Ovary (tissue), 3 donors: ENCODE measurements at regions not wholly inside any gene's neighbourhood (a gene's known extent, or its start where the extent isn't known, plus 50 kb on each side); places are given as distances from the start of the nearest gene placed in this dataset.

Experiments
- EP300 ChIP-seq: sonication (generic); formaldehyde crosslinking; IDR thresholded peaks from one replicate; pipeline ENCODE4 v1.6.1; 2017; ENCODE audit warnings: antibody characterized with exemption
- POLR2A ChIP-seq: fragments of 450-650 bp; IDR thresholded peaks from one replicate; pipeline ENCODE4 v1.6.1; 2017; ENCODE audit warnings: antibody characterized with exemption, mild to moderate bottlenecking, moderate library complexity
- TF ChIP-seq, protein P1 (sequence below), 3 donors: fragments of 450-650 bp in 2 of 3; fragments of 200-600 bp in 1 of 3; IDR thresholded peaks; one replicate each; pipeline versions ENCODE4 v1.5.1 to v1.8.0; 2016 to 2022; ENCODE audit warnings: antibody characterized with exemption in 3 of 3, mild to moderate bottlenecking in 1 of 3
- donor health status: DM: no; HTN: no; CAD: no.

GRCh38 chr18:27823053-27823452 lies 353.9 kb downstream of the CDH2 start:
- no peak for TF ChIP-seq POLR2A
- TF ChIP-seq, protein P1, sequence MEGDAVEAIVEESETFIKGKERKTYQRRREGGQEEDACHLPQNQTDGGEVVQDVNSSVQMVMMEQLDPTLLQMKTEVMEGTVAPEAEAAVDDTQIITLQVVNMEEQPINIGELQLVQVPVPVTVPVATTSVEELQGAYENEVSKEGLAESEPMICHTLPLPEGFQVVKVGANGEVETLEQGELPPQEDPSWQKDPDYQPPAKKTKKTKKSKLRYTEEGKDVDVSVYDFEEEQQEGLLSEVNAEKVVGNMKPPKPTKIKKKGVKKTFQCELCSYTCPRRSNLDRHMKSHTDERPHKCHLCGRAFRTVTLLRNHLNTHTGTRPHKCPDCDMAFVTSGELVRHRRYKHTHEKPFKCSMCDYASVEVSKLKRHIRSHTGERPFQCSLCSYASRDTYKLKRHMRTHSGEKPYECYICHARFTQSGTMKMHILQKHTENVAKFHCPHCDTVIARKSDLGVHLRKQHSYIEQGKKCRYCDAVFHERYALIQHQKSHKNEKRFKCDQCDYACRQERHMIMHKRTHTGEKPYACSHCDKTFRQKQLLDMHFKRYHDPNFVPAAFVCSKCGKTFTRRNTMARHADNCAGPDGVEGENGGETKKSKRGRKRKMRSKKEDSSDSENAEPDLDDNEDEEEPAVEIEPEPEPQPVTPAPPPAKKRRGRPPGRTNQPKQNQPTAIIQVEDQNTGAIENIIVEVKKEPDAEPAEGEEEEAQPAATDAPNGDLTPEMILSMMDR (IDR thresholded peaks at IDR 0.05) = no peak
- TF ChIP-seq EP300 = no peak
